HG03060 (cell line): ENCODE measurements at regions not wholly inside any gene's neighbourhood (a gene's known extent, or its start where the extent isn't known, plus 50 kb on each side); places are given as distances from the start of the nearest gene placed in this dataset.
"Not testable (repeated sequence)": the region's sequence is repeated elsewhere in the genome, so short reads cannot be mapped to it uniquely, and the experiment has no call there.

Experiments
- ATAC-seq: cut with Tn5 transposase; IDR thresholded peaks from one replicate; pipeline ENCODE4 v1.9.1; 2021; ENCODE audit warnings: low read depth, moderate number of reproducible peaks; ENCODE audit not compliant: unreplicated experiment

DNA sequence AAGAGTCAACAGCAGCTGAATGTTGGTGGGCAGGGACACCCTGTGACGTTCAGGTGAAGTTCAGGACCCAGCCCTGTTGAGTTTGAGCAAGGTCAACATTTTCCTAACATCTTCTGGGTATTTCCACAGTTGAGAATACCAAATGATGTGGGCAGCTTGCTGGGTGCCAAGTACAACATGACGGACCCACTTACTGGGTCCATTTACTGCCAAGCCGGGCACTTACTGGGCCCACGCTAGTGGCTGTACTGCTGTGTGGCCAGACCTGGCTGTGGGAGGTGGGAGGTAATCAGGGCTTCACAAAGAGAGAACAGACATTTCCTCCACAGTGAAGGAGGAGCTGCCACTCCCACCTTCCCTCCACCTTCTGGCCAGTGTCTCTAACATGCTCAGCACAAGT, 99.2 kb downstream of the PSMG1 start:
- no peak for ATAC-seq

DNA sequence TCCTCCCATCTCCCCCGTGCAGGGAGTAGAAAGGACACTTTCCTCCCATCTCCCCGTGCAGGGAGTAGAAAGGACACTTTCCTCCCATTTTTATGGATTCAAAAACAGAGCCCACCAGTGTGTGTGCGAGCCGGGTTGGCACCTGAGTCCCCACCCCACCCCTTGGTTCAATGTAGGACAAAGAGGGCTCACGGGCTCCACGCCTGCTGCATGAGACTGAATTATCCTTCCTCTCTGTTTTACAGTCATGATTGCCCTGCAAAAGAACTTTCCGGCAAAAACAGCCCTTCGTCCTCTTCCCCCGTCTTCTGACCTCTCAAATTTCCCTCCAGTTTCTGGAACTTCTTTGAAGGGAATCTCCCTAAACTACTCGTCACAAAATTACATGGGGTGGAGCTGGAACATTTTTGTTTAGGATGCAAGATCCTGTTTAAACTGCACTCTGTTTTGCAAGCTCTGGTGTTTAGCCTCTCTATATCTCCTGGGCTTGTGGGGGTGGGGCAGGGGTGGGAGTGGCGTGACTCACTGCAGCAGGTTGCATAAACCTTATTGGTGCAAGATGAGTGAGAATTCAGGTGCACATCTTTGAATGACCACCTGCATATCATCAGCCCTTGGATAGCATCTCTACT, 99.8 kb downstream of the PSMG1 start:
- no peak for ATAC-seq

DNA sequence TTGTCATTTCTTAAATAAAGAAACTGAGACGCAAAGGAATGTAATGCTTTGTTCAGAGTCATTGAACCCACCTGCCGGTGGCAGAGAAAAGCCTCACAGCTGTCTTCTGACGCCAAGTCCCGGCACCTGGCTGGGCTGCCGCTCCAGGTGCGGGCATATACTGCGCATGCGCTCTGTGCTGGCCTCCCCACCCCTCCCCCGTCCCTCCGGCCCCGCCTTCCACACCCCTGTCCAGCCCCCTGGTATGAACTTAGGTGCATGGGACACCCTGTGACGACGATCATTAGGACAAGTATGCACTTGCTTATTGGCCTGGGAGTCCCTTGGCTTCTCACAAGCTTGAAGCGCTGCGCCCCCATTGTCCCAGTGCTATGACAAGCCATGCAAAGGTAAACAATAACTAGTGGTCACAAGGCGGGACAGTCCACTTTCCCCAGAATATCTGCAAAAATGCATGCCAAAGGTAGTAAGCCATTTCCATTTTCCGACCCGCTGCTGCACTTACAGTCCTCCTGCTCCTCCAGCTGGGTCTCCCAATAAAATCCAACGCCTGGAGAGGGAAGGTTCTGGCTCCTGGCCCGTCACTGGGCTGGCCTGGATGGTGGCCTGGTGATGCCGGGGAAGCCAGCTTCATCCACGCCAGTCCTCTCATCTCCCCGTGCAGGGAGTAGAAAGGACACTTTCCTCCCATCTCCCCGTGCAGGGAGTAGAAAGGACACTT, 100.4 kb downstream of the PSMG1 start:
- ATAC-seq: no peak

DNA sequence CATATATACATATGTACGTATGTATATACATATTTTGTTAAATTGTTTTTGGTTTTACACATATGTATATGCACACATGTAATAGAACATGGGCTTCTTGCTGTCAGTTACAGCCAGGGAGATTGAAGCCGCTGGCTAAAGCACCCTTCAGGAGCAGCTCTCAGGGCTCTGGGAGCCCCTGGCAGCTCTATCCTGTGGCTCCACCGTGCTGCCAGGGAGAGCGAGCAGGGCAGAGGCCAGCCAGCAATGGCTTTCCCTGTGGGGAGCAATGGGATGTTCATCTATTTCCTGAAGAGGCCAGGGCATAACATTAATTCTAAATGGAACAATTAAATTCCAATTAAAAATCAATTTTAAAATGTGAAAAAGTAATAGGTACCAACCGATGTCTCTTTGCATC, 102.9 kb downstream of the PSMG1 start:
- ATAC-seq: no peak

DNA sequence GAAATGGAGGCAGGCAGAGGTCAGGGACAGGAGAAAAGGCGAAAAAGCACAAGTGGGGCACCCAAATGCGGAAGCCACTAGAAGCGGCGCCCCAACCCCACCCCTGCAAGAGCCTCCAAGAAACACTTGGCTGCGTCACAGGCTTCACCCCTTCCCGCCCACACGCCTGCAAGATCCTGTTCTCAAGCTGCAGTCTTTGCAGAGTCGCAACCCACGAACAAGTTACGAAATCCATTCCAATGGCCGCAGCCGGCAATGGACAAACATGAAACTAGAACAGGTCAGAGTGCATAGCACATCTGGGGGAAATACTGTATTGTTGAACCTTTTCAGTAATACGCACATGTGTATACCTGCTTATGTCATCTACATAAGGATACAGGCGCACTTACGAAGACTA, 103.6 kb downstream of the PSMG1 start:
- ATAC-seq: no peak

DNA sequence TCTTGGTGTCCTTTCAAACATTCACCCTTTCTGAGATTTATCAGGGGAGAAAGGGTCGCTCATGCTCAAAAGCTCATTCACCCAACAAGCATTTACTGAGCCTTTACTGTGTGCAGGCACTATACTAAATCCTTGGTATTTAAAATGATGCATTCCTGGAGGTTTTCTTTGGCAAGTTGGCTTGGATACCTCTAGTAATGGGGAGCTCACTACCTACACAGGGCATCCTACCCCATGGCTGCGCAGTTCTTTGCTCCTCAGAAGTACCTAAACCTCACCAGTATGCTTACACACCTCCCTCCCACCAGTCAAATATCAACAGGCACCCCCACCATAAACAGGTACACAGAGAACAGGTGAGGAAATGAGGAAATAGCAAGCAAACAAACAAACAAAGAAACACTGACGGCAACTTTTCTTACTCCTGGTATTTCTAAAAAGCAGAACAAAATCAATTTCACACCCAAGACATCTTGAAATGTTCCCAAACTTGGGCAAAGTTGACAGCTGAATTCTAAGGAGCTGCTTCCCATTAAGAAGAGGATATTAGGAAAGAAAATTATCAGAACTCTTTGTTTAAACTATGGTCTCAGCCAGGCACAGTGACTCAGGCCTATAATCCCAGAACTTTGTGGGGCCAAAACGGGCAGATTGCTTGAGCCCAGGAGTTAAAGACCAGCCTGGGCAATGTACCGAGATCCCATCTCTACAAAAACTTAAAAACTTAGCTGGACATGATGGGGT, 104.8 kb downstream of the PSMG1 start:
- ATAC-seq: no peak

DNA sequence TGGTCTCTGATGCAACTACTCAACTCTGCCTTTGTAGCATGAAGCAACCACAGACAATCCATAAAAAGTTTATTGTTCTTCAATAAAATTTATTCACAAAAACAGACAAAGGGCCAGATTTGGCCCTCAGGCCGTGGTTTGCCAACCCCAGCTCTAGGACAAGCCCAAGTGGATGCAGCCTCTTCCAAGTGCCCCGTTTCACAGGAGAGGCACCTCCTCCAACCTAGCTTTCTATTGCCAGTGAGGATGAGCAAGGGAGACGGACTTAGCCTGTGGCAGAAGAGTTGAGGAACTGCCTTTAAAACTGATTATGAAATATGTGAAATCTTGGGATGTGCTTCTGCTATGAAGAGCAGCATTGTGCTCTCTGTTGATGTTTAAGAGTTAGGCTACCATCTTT, 105.4 kb downstream of the PSMG1 start:
- no peak for ATAC-seq

DNA sequence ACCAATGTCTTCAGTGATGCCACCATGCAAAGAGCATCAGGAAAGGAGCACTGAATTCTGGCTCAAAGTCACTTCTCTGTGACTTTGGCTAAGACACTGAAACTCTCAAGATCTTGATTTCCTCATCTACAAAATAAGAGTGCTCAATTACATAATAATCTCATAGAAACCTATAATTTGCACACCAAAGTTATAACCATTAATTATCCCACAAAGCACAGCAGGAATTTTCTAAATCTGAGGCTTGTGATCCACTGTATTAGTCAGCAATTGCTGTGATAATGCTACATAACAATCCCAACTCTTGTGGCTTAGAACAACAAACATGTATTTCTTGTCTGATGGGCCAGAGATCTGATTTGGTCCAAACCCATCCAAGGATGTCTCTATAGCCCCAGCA, 108.7 kb downstream of the PSMG1 start:
- no peak for ATAC-seq

DNA sequence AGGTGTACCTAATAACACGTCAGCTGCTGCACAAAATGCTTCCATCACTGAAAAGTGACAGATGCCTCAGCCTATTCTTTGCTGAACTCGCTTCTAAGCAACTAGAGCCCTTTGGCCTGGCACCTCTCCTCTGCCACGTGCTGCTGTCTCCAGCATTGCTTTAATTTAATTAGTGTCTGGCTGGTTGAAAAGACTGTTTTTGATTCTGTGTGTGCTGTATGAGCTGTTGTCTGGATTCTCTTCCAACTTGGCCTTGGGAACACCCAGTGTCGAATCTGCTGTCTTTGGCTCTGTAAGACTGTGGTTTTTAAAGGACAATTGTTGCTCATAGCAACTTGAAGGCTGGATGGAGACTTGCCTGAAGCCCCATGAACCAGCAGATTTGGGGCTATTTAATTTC, 109.5 kb downstream of the PSMG1 start:
- no peak for ATAC-seq

DNA sequence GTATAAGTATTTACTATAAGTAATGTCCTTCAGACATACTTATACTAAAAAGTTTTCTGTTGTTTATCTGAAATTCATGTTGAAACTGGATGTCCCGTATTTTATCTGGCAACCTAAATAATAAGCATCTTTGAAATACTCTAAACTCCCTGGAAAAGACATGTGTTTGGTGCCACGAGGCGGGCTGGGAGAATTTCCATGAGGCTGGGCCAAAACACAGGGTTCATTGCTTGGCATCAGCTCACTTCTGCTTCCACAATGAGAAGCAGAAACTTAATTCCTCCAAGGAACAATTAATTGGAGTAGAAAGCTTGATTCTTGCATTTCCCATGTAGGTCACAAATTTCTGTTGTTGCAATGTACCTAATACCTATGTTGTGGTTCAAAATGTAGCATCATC, 110.2 kb downstream of the PSMG1 start:
- ATAC-seq: no peak

DNA sequence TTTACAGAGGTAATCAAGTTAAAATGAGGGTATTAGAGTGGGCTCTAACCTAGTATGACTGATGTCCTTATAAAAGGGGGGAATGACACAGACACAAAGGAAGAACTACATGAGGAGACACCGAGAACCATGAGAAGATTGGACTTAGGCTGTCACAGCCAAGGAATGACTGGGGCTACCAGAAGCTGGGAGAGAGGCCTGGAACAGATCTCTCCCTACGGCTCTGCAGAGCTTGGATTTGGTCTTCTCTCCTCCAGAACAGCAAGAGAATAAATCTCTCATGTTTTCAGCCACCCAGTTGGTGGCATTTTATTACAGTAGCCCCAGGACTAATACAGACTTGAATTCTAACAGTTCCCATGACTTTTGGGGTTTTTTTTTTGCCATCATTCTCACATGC, 110.8 kb downstream of the PSMG1 start:
- ATAC-seq: no peak

DNA sequence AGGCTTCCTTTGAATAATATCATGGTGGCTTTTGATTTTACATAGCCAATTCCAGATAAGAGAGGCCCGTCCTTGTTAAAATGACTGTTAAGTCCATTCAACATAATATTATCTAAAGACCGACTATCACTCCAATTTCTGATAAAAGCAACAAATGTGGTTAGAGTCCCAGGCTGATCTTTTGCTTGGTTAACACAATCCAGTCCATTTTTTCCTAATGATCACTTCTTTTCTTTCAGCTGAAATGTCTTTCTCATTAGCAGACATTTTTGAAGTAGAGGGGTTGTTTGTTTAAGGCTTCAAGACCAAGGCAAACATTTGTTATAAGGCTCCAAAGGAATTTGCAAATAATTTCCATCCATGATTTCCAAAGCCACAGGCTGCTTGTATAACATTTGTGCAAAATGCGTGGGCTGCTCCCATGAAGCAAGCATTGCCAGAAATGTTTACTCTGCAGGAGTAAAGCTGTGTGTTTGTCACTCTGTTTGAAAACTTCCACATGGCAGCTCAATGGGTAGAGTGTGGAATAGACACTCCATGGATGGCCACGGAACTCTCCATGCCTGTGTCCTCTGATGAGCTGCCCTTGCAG, 111.5 kb downstream of the PSMG1 start:
- no peak for ATAC-seq

DNA sequence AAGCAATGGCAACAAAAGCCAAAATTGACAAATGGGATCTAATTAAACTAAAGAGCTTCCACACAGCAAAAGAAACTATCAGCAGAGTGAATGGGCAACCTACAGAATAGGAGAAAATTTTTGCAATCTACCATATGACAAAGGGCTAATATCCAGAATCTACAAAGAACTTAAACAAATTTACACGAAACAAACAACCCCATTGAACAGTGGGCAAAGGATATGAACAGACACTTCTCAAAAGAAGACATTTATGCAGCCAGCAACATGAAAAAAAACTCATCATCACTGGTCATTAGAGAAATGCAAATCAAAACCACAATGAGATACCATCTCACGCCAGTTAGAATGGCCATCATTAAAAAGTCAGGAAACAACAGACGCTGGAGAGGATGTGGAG, 113.4 kb downstream of the PSMG1 start:
- ATAC-seq: not testable (repeated sequence)

DNA sequence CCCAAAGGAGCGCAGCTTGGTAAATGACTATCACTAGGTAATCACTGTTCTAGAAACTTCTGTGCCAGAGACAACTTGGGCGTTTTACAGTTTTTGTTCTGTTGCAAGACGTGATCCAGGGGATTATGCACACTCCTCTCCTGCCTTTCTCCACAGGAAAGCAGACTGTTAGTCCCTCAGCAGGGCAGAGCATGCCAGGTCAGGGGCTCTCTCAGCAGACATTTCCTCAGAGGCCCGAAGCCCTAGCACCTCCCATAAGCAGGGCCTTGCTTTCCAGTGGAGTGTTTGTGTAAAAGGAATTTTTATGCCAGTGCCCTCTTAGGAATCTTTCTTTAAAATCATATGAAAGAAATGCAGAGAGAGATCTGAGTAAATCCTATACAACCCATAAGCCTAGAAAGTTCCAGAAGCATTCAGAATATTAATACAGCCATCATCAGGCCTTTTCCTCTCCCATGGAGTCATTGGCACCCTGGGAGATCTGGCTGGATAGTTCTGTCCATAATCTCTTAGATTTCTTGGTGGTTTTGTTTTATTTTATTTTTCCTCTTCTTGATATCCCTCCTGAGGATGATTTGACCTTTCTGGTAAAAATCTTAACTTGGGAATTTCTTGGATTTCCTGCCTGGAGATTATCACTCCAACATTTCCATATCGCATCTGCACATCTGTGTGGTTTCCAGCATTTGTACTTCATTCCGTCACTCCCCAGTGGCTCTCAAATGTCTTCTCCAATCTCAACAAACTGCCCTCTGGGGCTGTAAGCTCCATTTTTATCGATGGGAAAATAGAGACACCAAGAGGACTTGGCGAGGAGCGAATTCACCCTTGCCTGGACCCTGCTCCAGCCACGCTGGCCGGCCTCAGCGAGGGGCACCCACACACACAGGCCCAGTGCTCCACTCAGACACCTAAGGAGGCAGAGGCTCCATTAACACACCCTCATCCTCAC, 116.1 kb downstream of the PSMG1 start:
- no peak for ATAC-seq

DNA sequence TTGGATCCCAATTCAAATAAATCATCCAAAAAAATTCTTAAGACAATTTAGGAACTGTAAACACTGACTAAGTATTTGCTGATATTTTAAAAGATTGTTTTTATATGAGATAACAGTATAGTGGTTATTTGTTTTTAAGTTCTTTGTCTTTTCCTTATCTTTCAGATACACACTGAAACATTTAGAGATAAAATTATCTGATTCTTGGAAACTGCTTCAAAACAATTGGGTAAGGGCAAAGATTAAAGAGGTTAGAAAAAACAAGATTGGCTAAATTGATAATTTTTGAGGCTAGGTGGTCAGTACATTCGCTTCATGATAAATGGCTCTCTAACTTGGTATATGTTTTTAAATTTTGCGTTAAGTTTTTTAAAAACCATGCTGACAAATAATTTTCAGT, 117.3 kb downstream of the PSMG1 start:
- no peak for ATAC-seq

DNA sequence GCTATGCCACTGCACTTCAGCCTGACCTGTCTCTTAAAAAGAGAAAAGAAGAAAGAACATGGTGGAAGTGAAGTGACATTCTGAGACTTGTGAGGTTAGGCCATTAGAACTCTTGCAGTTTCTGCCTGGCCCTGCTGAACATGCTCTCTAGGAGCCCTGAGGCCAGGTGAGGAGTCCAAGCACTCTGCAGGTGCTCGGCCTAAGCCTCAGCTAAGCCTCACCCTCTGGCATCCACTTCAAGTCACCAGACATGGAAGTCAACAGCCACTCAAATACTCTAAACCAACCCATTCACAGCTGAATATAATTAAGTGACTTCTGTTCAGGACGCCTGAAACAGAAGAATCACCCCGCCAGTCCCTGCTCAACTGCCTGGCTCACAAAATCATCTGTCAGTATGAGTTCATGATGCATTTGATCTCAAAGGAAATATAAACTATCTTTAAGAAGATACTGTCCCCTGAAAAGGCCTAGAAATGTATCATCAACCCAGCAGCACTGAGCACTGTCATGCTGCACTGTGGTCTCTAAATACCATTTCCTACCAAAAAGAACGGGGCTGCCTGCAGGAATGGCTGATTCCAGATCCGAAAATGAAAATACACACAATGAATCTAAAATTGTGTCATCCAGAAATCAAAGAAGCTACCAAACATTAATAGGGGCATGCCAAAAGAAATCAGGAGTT, 118.8 kb downstream of the PSMG1 start:
- ATAC-seq: no peak

DNA sequence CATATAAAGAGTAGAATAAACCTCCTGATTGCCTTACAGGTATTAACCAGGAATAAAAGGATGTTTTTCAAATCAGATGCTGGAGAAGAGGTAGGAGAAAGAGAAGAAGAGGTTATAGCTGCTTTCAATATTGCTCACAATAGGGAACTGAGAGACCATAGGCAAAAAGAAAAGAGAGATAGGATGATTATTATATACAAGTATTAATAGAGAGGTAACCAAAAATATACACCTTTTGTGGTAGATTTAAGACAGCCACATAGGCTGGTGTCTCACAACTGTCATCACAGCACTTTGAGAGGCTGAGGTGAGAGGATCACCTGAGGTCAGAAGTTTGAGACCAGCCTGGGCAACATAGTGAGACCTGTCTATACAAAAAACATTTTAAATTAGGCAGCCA, 119.7 kb downstream of the PSMG1 start:
- ATAC-seq: no peak

DNA sequence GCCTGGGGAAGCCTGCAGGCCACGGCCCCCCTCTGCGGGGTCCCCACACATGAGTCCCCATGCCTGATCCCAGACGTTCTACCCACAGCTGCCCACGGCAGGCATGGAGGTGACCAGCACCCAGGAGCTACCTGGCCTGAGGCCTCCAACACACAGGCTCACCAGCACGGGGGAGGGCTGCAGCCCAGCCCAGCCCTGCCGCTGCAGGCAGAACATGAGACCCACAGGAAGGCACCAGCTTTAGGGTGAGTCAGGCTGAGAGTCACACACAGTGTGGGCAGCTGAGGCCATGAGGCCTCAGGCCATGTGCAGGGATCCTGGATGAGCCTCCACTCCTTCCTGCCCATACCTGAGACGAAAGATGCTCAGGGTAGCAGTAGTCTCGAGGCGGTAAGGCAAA, 121.1 kb downstream of the PSMG1 start:
- ATAC-seq: no peak

DNA sequence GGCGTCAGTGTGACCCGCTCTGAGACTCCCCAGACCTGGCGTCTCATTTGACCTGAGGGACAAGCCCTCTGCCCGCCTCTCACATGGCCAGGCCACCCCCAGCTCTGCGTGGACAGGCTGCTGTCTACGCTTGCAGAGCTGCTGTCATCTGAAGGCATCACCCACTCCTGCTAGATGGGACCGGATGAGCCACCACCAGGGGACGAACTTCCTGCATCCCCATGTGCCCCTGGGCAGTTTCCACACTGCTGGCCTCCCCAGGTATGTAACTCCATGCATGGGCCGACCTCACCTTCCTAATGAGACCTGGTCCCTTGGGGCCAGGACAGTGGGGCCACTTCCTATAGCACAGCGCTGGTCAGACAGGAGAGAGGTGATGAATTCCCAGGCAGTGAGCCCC, 121.5 kb downstream of the PSMG1 start:
- no peak for ATAC-seq
